A549 (cell line): ENCODE measurements at regions not wholly inside any gene's neighbourhood (a gene's known extent, or its start where the extent isn't known, plus 50 kb on each side); places are given as distances from the start of the nearest gene placed in this dataset.

ENCODE experiments used
- ATAC-seq, 2 experiments: fragments of 200-7000 bp in 1 of 2; fragments of >200 bp in 1 of 2; cut with Nextera tagmentation in 1 of 2; cut with Tn5 transposase in 1 of 2; 3 replicates each; pipeline versions ENCODE4 v1.8.0 to v1.9.1; 2018 to 2020; ENCODE audit warnings: mild to moderate bottlenecking in 1 of 2, moderate library complexity in 1 of 2
- CTCF ChIA-PET: fragments of 300-600 bp; sonication (Branson Sonifier 250); formaldehyde crosslinking; extraction: SDS; loops from one replicate; lab custom pipeline; 2021; ENCODE audit warnings: antibody characterized with exemption, inconsistent platforms; lab: Yijun Ruan, JAX
- POLR2A ChIA-PET: fragments of 350-600 bp; formaldehyde crosslinking; extraction: SDS; loops from one replicate; lab custom pipeline; 2021; ENCODE audit warnings: antibody characterized with exemption, inconsistent platforms; lab: Yijun Ruan, JAX
- DNase-seq, 2 experiments: peaks; one replicate each; pipeline versions ENCODE4 v3.0.0 to v3.0.0-alpha.2; 2011 to 2016; ENCODE audit warnings: low read depth in 1 of 2, low spot score in 1 of 2
- FAIRE-seq: peaks from 2 replicates; lab custom pipeline; 2011; peaks lifted over from hg19 to GRCh38; lab: Jason Lieb, UNC
- H3K27ac ChIP-seq, 2 experiments: fragments of >200 bp; sonication (Bioruptor Twin); formaldehyde crosslinking; 3 replicates each; pipeline ENCODE4 v1.5.1; 2016 to 2017
- H3K4me1 ChIP-seq: fragments of >200 bp; sonication (Bioruptor Twin); formaldehyde crosslinking; 3 replicates; pipeline ENCODE4 v1.6.1; 2016
- H3K4me2 ChIP-seq: fragments of >200 bp; sonication (Bioruptor Twin); formaldehyde crosslinking; 3 replicates; pipeline ENCODE4 v1.6.1; 2016
- H3K4me3 ChIP-seq: fragments of >200 bp; sonication (Bioruptor Twin); formaldehyde crosslinking; 3 replicates; pipeline ENCODE4 v1.5.1; 2016
- H3K9me3 ChIP-seq: fragments of >200 bp; sonication (Bioruptor Twin); formaldehyde crosslinking; 3 replicates; pipeline ENCODE4 v1.6.1; 2016
- ATOH8 ChIP-seq: fragments of 250-450 bp; sonication (Bioruptor Pico); IDR thresholded peaks from 2 replicates; pipeline ENCODE4 v1.5.0; 2020; ENCODE audit warnings: low read depth, mild to moderate bottlenecking, moderate library complexity
- BCL3 ChIP-seq: fragments of >200 bp; sonication (Bioruptor Twin); formaldehyde crosslinking; IDR thresholded peaks from 3 replicates; pipeline ENCODE4 v1.6.1; 2016
- CEBPB ChIP-seq, 2 experiments: fragments of >200 bp in 1 of 2; sonication (Bioruptor Twin) in 1 of 2; formaldehyde crosslinking in 1 of 2; IDR thresholded peaks; 2 replicates each; pipeline ENCODE4 v1.6.1; 2012 to 2016
- CHD2 ChIP-seq: fragments of 150-350 bp; IDR thresholded peaks from 2 replicates; pipeline ENCODE4 v1.6.1; 2014; ENCODE audit warnings: low read length; ENCODE audit not compliant: partially characterized antibody
- CHD4 ChIP-seq: fragments of 200-600 bp; sonication (generic); IDR thresholded peaks from 2 replicates; pipeline ENCODE4 v1.6.1; 2016; ENCODE audit warnings: antibody characterized with exemption, mild to moderate bottlenecking, borderline replicate concordance
- E2F6 ChIP-seq: IDR thresholded peaks from 2 replicates; pipeline ENCODE4 v1.6.1; 2012; ENCODE audit warnings: low read depth, borderline replicate concordance
- ELK1 ChIP-seq: fragments of 150-350 bp; IDR thresholded peaks from 2 replicates; pipeline ENCODE4 v1.6.1; 2014; ENCODE audit warnings: low read depth, mild to moderate bottlenecking, low read length
- FOSL2 ChIP-seq, 2 experiments: fragments of 450-650 bp in 1 of 2; fragments of >200 bp in 1 of 2; sonication (Bioruptor Twin) in 1 of 2; formaldehyde crosslinking; IDR thresholded peaks; 2 replicates each; pipeline versions ENCODE4 v1.5.0 to v1.6.1; 2016 to 2020; ENCODE audit warnings: mild to moderate bottlenecking in 1 of 2, moderate library complexity in 1 of 2
- FOXS1 ChIP-seq: fragments of 250-450 bp; sonication (Bioruptor Pico); IDR thresholded peaks from 2 replicates; pipeline ENCODE4 v1.5.0; 2020; ENCODE audit warnings: mild to moderate bottlenecking, moderate library complexity
- HES2 ChIP-seq: fragments of >200 bp; sonication (Bioruptor Twin); formaldehyde crosslinking; IDR thresholded peaks from 2 replicates; pipeline ENCODE4 v1.6.1; 2016
- HOXA7 ChIP-seq: fragments of 250-450 bp; sonication (Bioruptor Pico); IDR thresholded peaks from 2 replicates; pipeline ENCODE4 v1.5.0; 2020; ENCODE audit warnings: mild to moderate bottlenecking, moderate library complexity
- HOXB13 ChIP-seq: fragments of 250-450 bp; sonication (Bioruptor Pico); IDR thresholded peaks from 2 replicates; pipeline ENCODE4 v1.5.0; 2020; ENCODE audit warnings: low read depth, mild to moderate bottlenecking, moderate library complexity
- JUN ChIP-seq, 2 experiments: fragments of >200 bp; sonication (Bioruptor Twin); formaldehyde crosslinking; IDR thresholded peaks; 2 replicates in 1 of 2; 3 replicates in 1 of 2; pipeline ENCODE4 v1.6.1; 2016 to 2017
- MAX ChIP-seq: IDR thresholded peaks from 2 replicates; pipeline ENCODE4 v1.6.1; 2012
- MAZ ChIP-seq: fragments of 150-350 bp; IDR thresholded peaks from 2 replicates; pipeline ENCODE4 v1.6.1; 2014; ENCODE audit warnings: antibody characterized with exemption, low read depth, low read length, borderline replicate concordance
- MYC ChIP-seq: IDR thresholded peaks from 2 replicates; pipeline ENCODE4 v1.6.1; 2012; ENCODE audit warnings: mild to moderate bottlenecking, inconsistent platforms, low read length, improper control_type of control experiment, borderline replicate concordance
- NR3C1 ChIP-seq: fragments of >200 bp; sonication (Bioruptor Twin); formaldehyde crosslinking; IDR thresholded peaks from 3 replicates; pipeline ENCODE4 v1.6.1; 2017
- PHF8 ChIP-seq: fragments of 200-600 bp; sonication (generic); IDR thresholded peaks from 2 replicates; pipeline ENCODE4 v1.6.1; 2016; ENCODE audit warnings: low read depth, mild to moderate bottlenecking, antibody characterized with exemption, moderate library complexity, borderline replicate concordance
- POLR2A ChIP-seq: IDR thresholded peaks from 2 replicates; pipeline ENCODE4 v1.6.1; 2012; ENCODE audit warnings: mild to moderate bottlenecking, low read length
- RAD21 ChIP-seq, 2 experiments: fragments of >200 bp in 1 of 2; sonication (Bioruptor Twin) in 1 of 2; formaldehyde crosslinking in 1 of 2; IDR thresholded peaks in 1 of 2; conservative IDR thresholded peaks in 1 of 2; 2 replicates in 1 of 2; 3 replicates in 1 of 2; pipeline ENCODE4 v1.6.1; 2012 to 2018; ENCODE audit warnings: inconsistent platforms in 1 of 2
- RCOR1 ChIP-seq: fragments of 150-350 bp; IDR thresholded peaks from 2 replicates; pipeline ENCODE4 v1.6.1; 2014; ENCODE audit warnings: antibody characterized with exemption, low read length, low read depth
- RNF2 ChIP-seq: fragments of 200-600 bp; sonication (generic); IDR thresholded peaks from 2 replicates; pipeline ENCODE4 v1.6.1; 2016; ENCODE audit warnings: low read depth, mild to moderate bottlenecking, antibody characterized with exemption, moderate library complexity, borderline replicate concordance
- TFCP2L1 ChIP-seq: fragments of 250-450 bp; sonication (Bioruptor Pico); IDR thresholded peaks from 2 replicates; pipeline ENCODE4 v1.5.0; 2021; ENCODE audit warnings: mild to moderate bottlenecking
- TP53 ChIP-seq: fragments of 250-450 bp; sonication (Bioruptor Pico); IDR thresholded peaks from 2 replicates; pipeline ENCODE4 v1.5.0; 2021; ENCODE audit warnings: mild to moderate bottlenecking, moderate library complexity
- USF2 ChIP-seq: fragments of 450-650 bp; IDR thresholded peaks from 2 replicates; pipeline ENCODE4 v1.6.1; 2014; ENCODE audit warnings: antibody characterized with exemption
- ZC3H11A ChIP-seq: fragments of 450-650 bp; IDR thresholded peaks from 2 replicates; pipeline ENCODE4 v1.6.1; 2014; ENCODE audit warnings: antibody characterized with exemption, mild to moderate bottlenecking
- ZFP36 ChIP-seq: fragments of 450-650 bp; IDR thresholded peaks from 2 replicates; pipeline ENCODE4 v1.6.1; 2014; ENCODE audit warnings: borderline replicate concordance; ENCODE audit not compliant: partially characterized antibody
- ZNF302 ChIP-seq: fragments of 250-450 bp; sonication (Bioruptor Pico); IDR thresholded peaks from 2 replicates; pipeline ENCODE4 v1.9.0; 2021; ENCODE audit warnings: inconsistent platforms, mild to moderate bottlenecking, moderate library complexity
- ZSCAN20 ChIP-seq: fragments of 250-450 bp; sonication (Bioruptor Pico); IDR thresholded peaks from 2 replicates; pipeline ENCODE4 v1.8.0; 2022; ENCODE audit warnings: mild to moderate bottlenecking, moderate library complexity
- WGBS: methylation state at CpG from one replicate; pipeline ENCODE4 v1.1.6; 2017; ENCODE audit errors: missing lambda C conversion rate; 5-methylcytosine and 5-hydroxymethylcytosine counted together

- Histone ChIP-seq H3K4me1 (peaks cover 47% of the 10 kb centered on the region), H3K27ac (peak overlapping the region; percentile 95 to 98), H3K4me2 (peak overlapping the region; percentile 98), H3K9me3 (no peaks in the 10 kb centered on the region), H3K4me3 (peak overlapping the region; percentile 98)
- POLR2A ChIA-PET, result no interaction called here
- CTCF ChIA-PET, result interaction anchor here (1.1 to 1.6 kb wide), 2 partner anchors 17 to 369 kb away, joined by 3 read pairs; no protein-coding TSS in a partner anchor
- ATAC-seq, result 0 out of 6 replicates have a peak, but pooled peaks of 1 of the 2 experiments have one; percentile 5
- no peak for TF ChIP-seq HES2
- no peak for TF ChIP-seq MAZ
- TF ChIP-seq TFCP2L1 (CRISPR knock-in tag), result no peak
- TF ChIP-seq ZNF302, result no peak
- TF ChIP-seq JUN (IDR thresholded peaks at IDR 0.05), result no peak
- no peak for TF ChIP-seq ZSCAN20 (CRISPR knock-in tag)
- TF ChIP-seq CEBPB (IDR thresholded peaks at IDR 0.05), result no peak
- TF ChIP-seq ELK1, result no peak
- TF ChIP-seq FOXS1 (CRISPR knock-in tag), result no peak
- no peak for TF ChIP-seq USF2
- TF ChIP-seq E2F6, result no peak
- no peak for TF ChIP-seq CHD4
- no peak for TF ChIP-seq PHF8
- no peak for TF ChIP-seq RCOR1
- whole genome bisulfite sequencing, result 22% methylated on average over 8 of the region's 8 CpGs
- FAIRE-seq, result no peak
- no peak for DNase-seq
Observed at GRCh38 chr22:25403284-25403810, 161.1 kb upstream of the GRK3 start.

GRCh38 chr22:25403811-25404471 lies 160.5 kb upstream of the GRK3 start:
- POLR2A ChIA-PET, result no interaction called here
- TF ChIP-seq ZC3H11A, result no peak
- TF ChIP-seq MAX, result no peak; the same call in 1 of the 2 replicates
- no peak for TF ChIP-seq RNF2
- TF ChIP-seq HES2, result no peak
- TF ChIP-seq ATOH8 (CRISPR knock-in tag), result no peak
- no peak for TF ChIP-seq CHD2
- no peak for TF ChIP-seq HOXB13
- TF ChIP-seq NR3C1, result no peak
- TF ChIP-seq BCL3, result no peak
- no peak for TF ChIP-seq ZSCAN20 (CRISPR knock-in tag)
- no peak for TF ChIP-seq HOXA7 (CRISPR knock-in tag)
- no peak for TF ChIP-seq ZNF302
- TF ChIP-seq MYC, result no peak
- no peak for TF ChIP-seq TP53 (CRISPR knock-in tag)
- no peak for TF ChIP-seq ZFP36
- TF ChIP-seq FOSL2 (IDR thresholded peaks at IDR 0.05), result no peak
- TF ChIP-seq FOSL2 (CRISPR knock-in tag; IDR thresholded peaks at IDR 0.05), result no peak
- TF ChIP-seq E2F6, result no peak
- TF ChIP-seq RAD21 (conservative IDR thresholded peaks at IDR 0.05 in 1 of 2, IDR thresholded peaks at IDR 0.05 in 1 of 2), result no peak
- TF ChIP-seq POLR2A, result no peak
- TF ChIP-seq, all 56 proteins: peak for 0
- 13% methylated on average over 12 of the region's 15 CpGs for WGBS
- peak overlapping the region; percentile 98 for H3K4me2 ChIP-seq
- DNase-seq (peak in 1 of 2 experiments; percentile 29), FAIRE-seq (no peak), ATAC-seq (peak in 1 of 2 experiments; percentile 24; a peak in 4 of 6 replicates)
- H3K4me3 ChIP-seq, result peak overlapping the region; percentile 98
- peak overlapping the region; percentile 95 to 98 for H3K27ac ChIP-seq
- no peaks in the 10 kb centered on the region for H3K9me3 ChIP-seq
- H3K4me1 ChIP-seq, result peaks cover 41% of the 10 kb centered on the region
- CTCF ChIA-PET, result interaction anchor here (1.1 kb wide), 1 partner anchor 369 kb away, joined by 3 read pairs; no protein-coding TSS in a partner anchor
